ENCODE measurements at regions not wholly inside any gene's neighbourhood (a gene's known extent, or its start where the extent isn't known, plus 50 kb on each side); places are given as distances from the start of the nearest gene placed in this dataset.

DNA sequence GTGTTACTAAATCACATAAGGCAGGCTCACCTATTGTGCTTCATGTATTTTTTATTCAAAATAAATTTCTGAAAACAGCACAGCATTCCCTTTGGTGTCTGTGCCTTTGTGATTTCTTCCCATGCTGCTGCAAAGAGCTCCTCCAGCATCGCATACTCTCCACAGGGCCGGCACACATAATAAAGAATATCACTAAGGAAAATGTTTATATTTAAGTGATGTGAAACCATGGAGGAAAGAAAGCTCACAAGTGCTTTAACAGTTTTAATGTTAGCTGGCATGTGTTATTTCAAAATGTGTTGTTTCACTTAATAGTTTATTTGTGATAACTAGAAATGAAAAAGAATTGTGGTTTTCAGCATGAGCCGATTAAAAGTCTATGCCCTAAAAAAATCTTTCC lies 241.3 kb upstream of the ANO3 start:
- no peaks in the 10 kb centered on the region for H3K27me3 ChIP-seq (ENCODE audit: insufficient read depth, low read length, poor library complexity)
- no peaks in the 10 kb centered on the region for H3K36me3 ChIP-seq (ENCODE audit: insufficient read depth, low read length)
- no peaks in the 10 kb centered on the region for H3K79me2 ChIP-seq (ENCODE audit: insufficient read depth, low read length)
- ATAC-seq (ENCODE audit: insufficient read depth, low read depth) (no peak), DNase-seq (no peak)
- no peaks in the 10 kb centered on the region for H3K4me1 ChIP-seq (ENCODE audit: insufficient read depth, low read length)
- TF ChIP-seq EZH2 (IDR thresholded peaks at IDR 0.05; ENCODE audit: borderline replicate concordance, low read depth, low read length, severe bottlenecking) (no peak), CTCF (IDR thresholded peaks at IDR 0.05; ENCODE audit: borderline replicate concordance, extremely low read depth, low read length, poor library complexity, severe bottlenecking) (no peak)
- H3K4me2 ChIP-seq (ENCODE audit: insufficient read depth, low read length), result no peak overlapping the region
- H3K27ac ChIP-seq (ENCODE audit: low read length), result no peak overlapping the region
- no peak overlapping the region for H2AFZ ChIP-seq (ENCODE audit: low read depth, low read length)
- no peak overlapping the region for H3K9ac ChIP-seq (ENCODE audit: low read depth, low read length)
- no peaks in the 10 kb centered on the region for H4K20me1 ChIP-seq (ENCODE audit: insufficient read depth, low read length)
- no peak overlapping the region for H3K4me3 ChIP-seq (ENCODE audit: low read depth in 1 of 2, low read length in 2 of 2)
- no peaks in the 10 kb centered on the region for H3K9me3 ChIP-seq (ENCODE audit: insufficient read depth, low read length, severe bottlenecking)

DNA sequence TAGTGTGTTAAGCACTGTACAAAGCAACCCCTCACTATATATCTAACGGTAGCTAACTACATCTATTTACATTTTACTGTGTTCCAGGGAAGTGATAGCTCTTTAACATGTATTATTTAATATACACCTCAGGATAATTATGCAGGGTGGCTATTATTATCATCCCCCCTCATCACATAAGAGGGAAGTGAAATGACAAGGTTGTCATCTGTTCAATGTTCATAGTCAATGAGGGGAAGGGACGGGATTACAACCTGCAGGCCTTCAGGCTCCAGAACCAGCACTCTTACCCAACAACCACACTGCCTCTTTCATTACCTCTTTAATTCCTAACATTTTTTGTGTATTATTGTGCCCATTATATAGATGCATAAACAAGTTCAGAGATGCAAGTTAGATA lies 238.7 kb upstream of the ANO3 start:
- no peak overlapping the region for H3K4me2 ChIP-seq (ENCODE audit: insufficient read depth, low read length)
- H3K27me3 ChIP-seq (ENCODE audit: insufficient read depth, low read length, poor library complexity), result no peaks in the 10 kb centered on the region
- H3K9me3 ChIP-seq (ENCODE audit: insufficient read depth, low read length, severe bottlenecking), result no peaks in the 10 kb centered on the region
- ATAC-seq (ENCODE audit: insufficient read depth, low read depth) (no peak), DNase-seq (no peak)
- H3K4me1 ChIP-seq (ENCODE audit: insufficient read depth, low read length), result no peaks in the 10 kb centered on the region
- H3K9ac ChIP-seq (ENCODE audit: low read depth, low read length), result no peak overlapping the region
- H4K20me1 ChIP-seq (ENCODE audit: insufficient read depth, low read length), result no peaks in the 10 kb centered on the region
- H3K79me2 ChIP-seq (ENCODE audit: insufficient read depth, low read length), result no peaks in the 10 kb centered on the region
- H3K27ac ChIP-seq (ENCODE audit: low read length), result no peak overlapping the region
- H3K36me3 ChIP-seq (ENCODE audit: insufficient read depth, low read length), result no peaks in the 10 kb centered on the region
- H3K4me3 ChIP-seq (ENCODE audit: low read depth in 1 of 2, low read length in 2 of 2), result no peak overlapping the region
- no peak for TF ChIP-seq EZH2 (IDR thresholded peaks at IDR 0.05; ENCODE audit: borderline replicate concordance, low read depth, low read length, severe bottlenecking)
- no peak for TF ChIP-seq CTCF (IDR thresholded peaks at IDR 0.05; ENCODE audit: borderline replicate concordance, extremely low read depth, low read length, poor library complexity, severe bottlenecking)
- no peak overlapping the region for H2AFZ ChIP-seq (ENCODE audit: low read depth, low read length)

DNA sequence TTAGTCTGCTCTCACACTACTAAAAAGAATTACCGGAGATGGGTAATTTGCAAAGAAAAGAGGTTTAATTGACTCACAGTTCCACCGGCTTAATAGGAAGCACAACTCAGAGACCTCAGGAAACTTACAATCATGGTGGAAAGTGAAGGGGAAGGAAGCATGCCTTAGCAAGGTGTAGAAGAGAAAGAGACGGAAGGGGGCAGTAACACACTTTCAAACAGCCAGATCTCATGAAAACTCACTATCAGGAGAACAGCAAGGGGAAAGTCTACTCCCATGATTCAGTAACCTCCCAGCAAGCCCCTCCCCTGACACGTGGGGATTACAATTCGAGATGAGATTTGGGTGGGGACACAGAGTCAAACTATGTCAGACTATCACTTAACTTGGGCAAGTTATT lies 236.6 kb upstream of the ANO3 start:
- no peak for TF ChIP-seq CTCF (IDR thresholded peaks at IDR 0.05; ENCODE audit: borderline replicate concordance, extremely low read depth, low read length, poor library complexity, severe bottlenecking)
- TF ChIP-seq EZH2 (IDR thresholded peaks at IDR 0.05; ENCODE audit: borderline replicate concordance, low read depth, low read length, severe bottlenecking), result no peak
- Histone ChIP-seq H3K27ac (ENCODE audit: low read length) (no peak overlapping the region), H3K27me3 (ENCODE audit: insufficient read depth, low read length, poor library complexity) (no peaks in the 10 kb centered on the region), H3K36me3 (ENCODE audit: insufficient read depth, low read length) (no peaks in the 10 kb centered on the region), H3K4me2 (ENCODE audit: insufficient read depth, low read length) (no peak overlapping the region), H3K4me3 (ENCODE audit: low read depth in 1 of 2, low read length in 2 of 2) (no peak overlapping the region), H3K9me3 (ENCODE audit: insufficient read depth, low read length, severe bottlenecking) (no peaks in the 10 kb centered on the region), H2AFZ (ENCODE audit: low read depth, low read length) (no peak overlapping the region), H4K20me1 (ENCODE audit: insufficient read depth, low read length) (no peaks in the 10 kb centered on the region), H3K9ac (ENCODE audit: low read depth, low read length) (no peak overlapping the region), H3K4me1 (ENCODE audit: insufficient read depth, low read length) (no peaks in the 10 kb centered on the region), H3K79me2 (ENCODE audit: insufficient read depth, low read length) (no peaks in the 10 kb centered on the region)
- DNase-seq, result no peak
- no peak for ATAC-seq (ENCODE audit: insufficient read depth, low read depth)

GRCh38 chr11:26096451-26096850 lies 235.5 kb upstream of the ANO3 start:
- H3K27ac ChIP-seq (ENCODE audit: low read length), result no peak overlapping the region
- H3K9ac ChIP-seq (ENCODE audit: low read depth, low read length), result no peak overlapping the region
- no peak overlapping the region for H2AFZ ChIP-seq (ENCODE audit: low read depth, low read length)
- ATAC-seq (ENCODE audit: insufficient read depth, low read depth) (no peak), DNase-seq (no peak)
- TF ChIP-seq EZH2 (IDR thresholded peaks at IDR 0.05; ENCODE audit: borderline replicate concordance, low read depth, low read length, severe bottlenecking) (no peak), CTCF (IDR thresholded peaks at IDR 0.05; ENCODE audit: borderline replicate concordance, extremely low read depth, low read length, poor library complexity, severe bottlenecking) (no peak)
- no peak overlapping the region for H3K4me3 ChIP-seq (ENCODE audit: low read depth in 1 of 2, low read length in 2 of 2)
- no peaks in the 10 kb centered on the region for H3K9me3 ChIP-seq (ENCODE audit: insufficient read depth, low read length, severe bottlenecking)
- no peak overlapping the region for H3K4me2 ChIP-seq (ENCODE audit: insufficient read depth, low read length)
- no peaks in the 10 kb centered on the region for H4K20me1 ChIP-seq (ENCODE audit: insufficient read depth, low read length)
- no peaks in the 10 kb centered on the region for H3K4me1 ChIP-seq (ENCODE audit: insufficient read depth, low read length)
- no peaks in the 10 kb centered on the region for H3K79me2 ChIP-seq (ENCODE audit: insufficient read depth, low read length)
- no peaks in the 10 kb centered on the region for H3K36me3 ChIP-seq (ENCODE audit: insufficient read depth, low read length)
- no peaks in the 10 kb centered on the region for H3K27me3 ChIP-seq (ENCODE audit: insufficient read depth, low read length, poor library complexity)

Measured in DND-41 (cell line).